GM12892 (cell line): ENCODE measurements at regions not wholly inside any gene's neighbourhood (a gene's known extent, or its start where the extent isn't known, plus 50 kb on each side); places are given as distances from the start of the nearest gene placed in this dataset.

Experiments
- DNase-seq: peaks from one replicate; pipeline ENCODE4 v3.0.0; 2011; ENCODE audit not compliant: insufficient read length
- FAIRE-seq: peaks from 2 replicates; lab custom pipeline; 2011; peaks lifted over from hg19 to GRCh38; lab: Jason Lieb, UNC
- POLR2A ChIP-seq: IDR thresholded peaks from 2 replicates; pipeline ENCODE4 v1.6.1; 2011; ENCODE audit warnings: low read depth, low read length, control low read depth
- POLR2AphosphoS5 ChIP-seq: IDR thresholded peaks from 2 replicates; pipeline ENCODE4 v1.6.1; 2011; ENCODE audit warnings: low read depth, low read length, control low read depth
- TAF1 ChIP-seq: IDR thresholded peaks from 2 replicates; pipeline ENCODE4 v1.6.1; 2011; ENCODE audit warnings: low read depth, mild to moderate bottlenecking, control low read depth, low read length, borderline replicate concordance

GRCh38 chr14:71741241-71741640 lies 191.0 kb upstream of the RGS6 start:
- no peak for FAIRE-seq
- no peak for DNase-seq
- TF ChIP-seq POLR2A: no peak
- TF ChIP-seq POLR2AphosphoS5: no peak
- TF ChIP-seq TAF1: no peak

- FAIRE-seq: no peak
- no peak for TF ChIP-seq TAF1
- TF ChIP-seq POLR2AphosphoS5: no peak
- TF ChIP-seq POLR2A: no peak
- no peak for DNase-seq
These were observed 189.7 kb upstream of the RGS6 start for GRCh38 chr14:71742485-71742884.

GRCh38 chr14:71745072-71745471 lies 187.2 kb upstream of the RGS6 start:
- FAIRE-seq (no peak), DNase-seq (no peak)
- no peak for TF ChIP-seq POLR2AphosphoS5
- no peak for TF ChIP-seq TAF1
- no peak for TF ChIP-seq POLR2A

- FAIRE-seq (no peak), DNase-seq (no peak)
These were observed 184.0 kb upstream of the RGS6 start for GRCh38 chr14:71748196-71748595.

GRCh38 chr14:71749613-71750238 lies 182.5 kb upstream of the RGS6 start:
- no peak for DNase-seq
- FAIRE-seq: no peak
- TF ChIP-seq TAF1: no peak
- TF ChIP-seq POLR2AphosphoS5: no peak
- no peak for TF ChIP-seq POLR2A

More at GRCh38 chr14:71748196-71748595, 184.0 kb upstream of the RGS6 start:
- TF ChIP-seq POLR2AphosphoS5 (no peak), POLR2A (no peak), TAF1 (no peak)

- FAIRE-seq (no peak), DNase-seq (no peak)
- TF ChIP-seq POLR2AphosphoS5 (no peak), POLR2A (no peak), TAF1 (no peak)
These were observed 181.0 kb upstream of the RGS6 start for GRCh38 chr14:71751264-71751663.

GRCh38 chr14:71752111-71752738 lies 180.0 kb upstream of the RGS6 start:
- TF ChIP-seq POLR2AphosphoS5: no peak
- TF ChIP-seq POLR2A: no peak
- TF ChIP-seq TAF1: no peak
- FAIRE-seq (no peak), DNase-seq (no peak)

- TF ChIP-seq POLR2A (no peak), POLR2AphosphoS5 (no peak)
- DNase-seq (peak; percentile 62), FAIRE-seq (peak; percentile 94)
These were observed 179.0 kb upstream of the RGS6 start for GRCh38 chr14:71753126-71753830.

GRCh38 chr14:71753976-71754375 lies 178.3 kb upstream of the RGS6 start:
- no peak for TF ChIP-seq TAF1
- no peak for TF ChIP-seq POLR2AphosphoS5
- TF ChIP-seq POLR2A: no peak
- DNase-seq (no peak), FAIRE-seq (no peak)

GRCh38 chr14:71754422-71755095 lies 177.7 kb upstream of the RGS6 start:
- DNase-seq (no peak), FAIRE-seq (no peak)
- TF ChIP-seq POLR2A (no peak), POLR2AphosphoS5 (no peak), TAF1 (no peak)
